Hepatocyte (in vitro differentiated cells): ENCODE measurements at regions not wholly inside any gene's neighbourhood (a gene's known extent, or its start where the extent isn't known, plus 50 kb on each side); places are given as distances from the start of the nearest gene placed in this dataset.
"Not testable (repeated sequence)": the region's sequence is repeated elsewhere in the genome, so short reads cannot be mapped to it uniquely, and the experiment has no call there.

ENCODE experiments used
- DNase-seq: peaks from one replicate; pipeline ENCODE4 v3.0.0-alpha.2; 2016; ENCODE audit warnings: low spot score
- H2AFZ ChIP-seq: fragments of 200-600 bp; sonication (generic); 2 replicates; pipeline ENCODE4 v1.6.0; 2016; ENCODE audit warnings: antibody characterized with exemption, mild to moderate bottlenecking
- H3K27ac ChIP-seq: fragments of 200-600 bp; sonication (generic); 2 replicates; pipeline ENCODE4 v1.5.1; 2016; ENCODE audit warnings: mild to moderate bottlenecking
- H3K27me3 ChIP-seq: fragments of 200-600 bp; sonication (generic); 2 replicates; pipeline ENCODE4 v1.6.1; 2016
- H3K36me3 ChIP-seq: fragments of 200-600 bp; sonication (generic); replicated peaks from 2 replicates; pipeline ENCODE4 v1.5.1; 2016; ENCODE audit warnings: low read depth; ENCODE audit not compliant: insufficient read depth
- H3K4me1 ChIP-seq: fragments of 200-600 bp; sonication (generic); 2 replicates; pipeline ENCODE4 v1.5.1; 2016; ENCODE audit warnings: mild to moderate bottlenecking, moderate library complexity; ENCODE audit not compliant: insufficient read depth
- H3K4me2 ChIP-seq: fragments of 200-600 bp; sonication (generic); 2 replicates; pipeline ENCODE4 v1.6.0; 2016
- H3K4me3 ChIP-seq: fragments of 200-600 bp; sonication (generic); 2 replicates; pipeline ENCODE4 v1.5.1; 2016; ENCODE audit warnings: mild to moderate bottlenecking
- H3K79me2 ChIP-seq: fragments of 200-600 bp; sonication (generic); 2 replicates; pipeline ENCODE4 v1.6.0; 2017; ENCODE audit warnings: mild to moderate bottlenecking
- H3K9me2 ChIP-seq: fragments of 200-600 bp; sonication (generic); replicated peaks from 2 replicates; pipeline ENCODE4 v1.6.0; 2017; ENCODE audit warnings: mild to moderate bottlenecking; ENCODE audit not compliant: insufficient read depth
- H3K9me3 ChIP-seq: fragments of 200-600 bp; sonication (generic); 2 replicates; pipeline ENCODE4 v1.5.1; 2016; ENCODE audit warnings: low read depth, mild to moderate bottlenecking
- H4K20me1 ChIP-seq: fragments of 200-600 bp; sonication (generic); 2 replicates; pipeline ENCODE4 v1.6.0; 2016; ENCODE audit warnings: mild to moderate bottlenecking; ENCODE audit not compliant: insufficient read depth, poor library complexity, severe bottlenecking
- CTCF ChIP-seq: fragments of 200-600 bp; sonication (generic); IDR thresholded peaks from 2 replicates; pipeline ENCODE4 v1.5.1; 2016; ENCODE audit warnings: antibody characterized with exemption, mild to moderate bottlenecking; ENCODE audit not compliant: poor library complexity
- EZH2 ChIP-seq: fragments of 200-600 bp; sonication (generic); IDR thresholded peaks from 2 replicates; pipeline ENCODE4 v1.6.1; 2016; ENCODE audit warnings: antibody characterized with exemption, mild to moderate bottlenecking, borderline replicate concordance
- EZH2phosphoT487 ChIP-seq: fragments of 200-600 bp; sonication (generic); IDR thresholded peaks from one replicate; pipeline ENCODE4 v1.6.1; 2018; ENCODE audit warnings: antibody characterized with exemption, mild to moderate bottlenecking, low read depth, moderate library complexity; ENCODE audit not compliant: unreplicated experiment, severe bottlenecking
- WGBS: methylation state at CpG from one replicate; pipeline ENCODE4 v1.1.6; 2016; ENCODE audit warnings: low lambda C conversion rate; ENCODE audit errors: missing lambda C conversion rate; 5-methylcytosine and 5-hydroxymethylcytosine counted together

DNA sequence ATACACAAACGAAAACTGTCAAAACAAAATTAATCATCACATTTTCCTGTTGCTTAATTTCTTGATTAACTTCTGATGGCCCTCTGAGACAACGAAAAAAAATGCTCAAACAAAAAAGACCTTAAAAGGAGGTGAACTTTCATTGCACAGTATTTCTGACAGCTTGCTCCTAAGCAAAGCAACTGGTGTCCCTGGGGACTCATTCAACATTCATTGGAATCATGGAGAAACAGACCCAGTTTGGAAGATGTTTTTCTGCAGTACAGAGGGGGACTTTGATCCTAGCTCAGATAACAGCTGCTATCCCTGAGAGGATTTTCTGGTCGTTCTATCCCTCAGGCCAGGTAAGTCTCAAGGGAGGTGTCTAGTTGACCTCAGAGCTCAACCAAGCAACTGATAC, 378.7 kb upstream of the ATP11B start:
- no peak overlapping the region for H2AFZ ChIP-seq
- H3K4me2 ChIP-seq, result no peak overlapping the region
- no peaks in the 10 kb centered on the region for H3K79me2 ChIP-seq
- H3K27me3 ChIP-seq, result no peaks in the 10 kb centered on the region
- no peak overlapping the region for H3K27ac ChIP-seq
- DNase-seq, result no peak
- no peaks in the 10 kb centered on the region for H4K20me1 ChIP-seq
- H3K36me3 ChIP-seq, result no peaks in the 10 kb centered on the region
- H3K9me3 ChIP-seq, result no peaks in the 10 kb centered on the region
- H3K4me3 ChIP-seq, result no peak overlapping the region
- no peaks in the 10 kb centered on the region for H3K4me1 ChIP-seq
- H3K9me2 ChIP-seq, result no peaks in the 10 kb centered on the region
- 53% methylated on average over 3 of the region's 3 CpGs for WGBS
- no peak for TF ChIP-seq EZH2phosphoT487
- TF ChIP-seq CTCF, result no peak
- no peak for TF ChIP-seq EZH2

- H3K27ac ChIP-seq, result no peak overlapping the region
- no peak for DNase-seq
- no peaks in the 10 kb centered on the region for H3K9me2 ChIP-seq
- no peak overlapping the region for H2AFZ ChIP-seq
- no peaks in the 10 kb centered on the region for H3K4me1 ChIP-seq
- H3K4me3 ChIP-seq, result no peak overlapping the region
- no peaks in the 10 kb centered on the region for H3K27me3 ChIP-seq
- no peaks in the 10 kb centered on the region for H3K36me3 ChIP-seq
- no peaks in the 10 kb centered on the region for H3K79me2 ChIP-seq
- no peak overlapping the region for H3K4me2 ChIP-seq
- H3K9me3 ChIP-seq, result no peaks in the 10 kb centered on the region
- H4K20me1 ChIP-seq, result no peaks in the 10 kb centered on the region
- no peak for TF ChIP-seq EZH2phosphoT487
- no peak for TF ChIP-seq EZH2
- no peak for TF ChIP-seq CTCF
Observed at GRCh38 chr3:182420741-182421140, 372.6 kb upstream of the ATP11B start.

- Histone ChIP-seq H4K20me1 (no peaks in the 10 kb centered on the region), H3K27ac (no peak overlapping the region), H3K27me3 (no peaks in the 10 kb centered on the region), H3K4me2 (no peak overlapping the region), H2AFZ (no peak overlapping the region), H3K4me3 (no peak overlapping the region), H3K36me3 (no peaks in the 10 kb centered on the region), H3K4me1 (no peaks in the 10 kb centered on the region), H3K79me2 (no peaks in the 10 kb centered on the region), H3K9me2 (no peaks in the 10 kb centered on the region), H3K9me3 (no peaks in the 10 kb centered on the region)
- TF ChIP-seq EZH2 (no peak), EZH2phosphoT487 (no peak), CTCF (no peak)
- DNase-seq, result no peak
- 97% methylated on average over 3 of the region's 3 CpGs for WGBS
Observed at GRCh38 chr3:182424006-182424405, 369.3 kb upstream of the ATP11B start.

DNA sequence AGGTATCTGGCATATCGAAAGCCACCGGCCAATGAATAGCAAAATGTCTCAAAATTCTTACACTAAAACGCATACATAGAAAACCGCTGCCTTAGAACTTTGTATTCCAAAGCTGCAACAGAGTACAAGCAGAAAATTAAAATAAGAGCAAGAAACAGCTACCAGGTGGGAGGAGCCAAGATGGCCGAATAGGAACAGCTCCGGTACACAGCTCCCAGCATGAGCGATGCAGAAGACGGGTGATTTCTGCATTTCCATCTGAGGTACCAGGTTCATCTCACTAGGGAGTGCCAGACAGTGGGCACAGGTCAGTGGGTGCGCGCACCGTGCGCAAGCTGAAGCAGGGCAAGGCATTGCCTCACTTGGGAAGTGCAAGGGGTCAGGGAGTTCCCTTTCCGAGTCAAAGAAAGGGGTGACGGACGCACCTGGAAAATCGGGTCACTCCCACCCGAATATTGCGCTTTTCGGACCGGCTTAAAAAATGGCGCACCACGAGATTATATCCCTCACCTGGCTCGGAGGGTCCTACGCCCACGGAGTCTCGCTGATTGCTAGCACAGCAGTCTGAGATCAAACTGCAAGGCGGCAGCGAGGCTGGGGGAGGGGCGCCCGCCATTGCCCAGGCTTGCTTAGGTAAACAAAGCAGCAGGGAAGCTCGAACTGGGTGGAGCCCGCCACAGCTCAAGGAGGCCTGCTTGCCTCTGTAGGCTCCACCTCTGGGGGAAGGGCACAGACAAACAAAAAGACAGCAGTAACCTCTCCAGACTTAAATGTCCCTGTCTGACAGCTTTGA, 367.2 kb upstream of the ATP11B start:
- not testable (repeated sequence) for H3K79me2 ChIP-seq, H3K4me3 ChIP-seq, H3K36me3 ChIP-seq, H3K27me3 ChIP-seq, H2AFZ ChIP-seq, H4K20me1 ChIP-seq, H3K9me2 ChIP-seq, H3K9me3 ChIP-seq, H3K4me2 ChIP-seq, DNase-seq, H3K4me1 ChIP-seq, H3K27ac ChIP-seq
- 73% methylated on average over 30 of the region's 32 CpGs for WGBS

- not testable (repeated sequence) for H3K9me3 ChIP-seq, H3K27ac ChIP-seq, DNase-seq, H3K79me2 ChIP-seq, H3K27me3 ChIP-seq, H3K4me1 ChIP-seq, H3K4me3 ChIP-seq, H3K9me2 ChIP-seq, H4K20me1 ChIP-seq, H3K36me3 ChIP-seq, H3K4me2 ChIP-seq, H2AFZ ChIP-seq
- WGBS, result 95% methylated on average over 6 of the region's 6 CpGs
Observed at GRCh38 chr3:182431972-182432371, 361.3 kb upstream of the ATP11B start.
